Effector memory CD8-positive, alpha-beta T cell (primary cell): ENCODE measurements at regions not wholly inside any gene's neighbourhood (a gene's known extent, or its start where the extent isn't known, plus 50 kb on each side); places are given as distances from the start of the nearest gene placed in this dataset.
"Not testable (repeated sequence)": the region's sequence is repeated elsewhere in the genome, so short reads cannot be mapped to it uniquely, and the experiment has no call there.

Source experiments
- ATAC-seq: fragments of 150-1000 bp; cut with Tn5 transposase; replicated peaks from 2 replicates; pipeline ENCODE4 v1.10.0; 2021; ENCODE audit warnings: mild to moderate bottlenecking, moderate library complexity
- DNase-seq, 3 experiments: peaks; one replicate each; pipeline ENCODE4 v3.0.0; 2021
- H3K27ac Mint-ChIP-seq, 2 donors: one replicate each; pipeline ENCODE4 v1.8.0; 2022; ENCODE audit warnings: mild to moderate bottlenecking in 2 of 2, mixed read lengths in 2 of 2, moderate library complexity in 2 of 2
- H3K27me3 Mint-ChIP-seq, 2 donors: one replicate each; pipeline ENCODE4 v1.8.0; 2022; ENCODE audit warnings: mixed read lengths in 2 of 2
- H3K36me3 Mint-ChIP-seq: one replicate; pipeline ENCODE4 v1.8.0; 2022; ENCODE audit warnings: mild to moderate bottlenecking, moderate library complexity, mixed read lengths; ENCODE audit not compliant: insufficient read depth
- H3K4me1 Mint-ChIP-seq, 2 donors: one replicate each; pipeline ENCODE4 v1.8.0; 2022; ENCODE audit warnings: low read depth in 2 of 2, mixed read lengths in 2 of 2
- H3K4me3 Mint-ChIP-seq, 2 donors: one replicate each; pipeline ENCODE4 v1.8.0; 2022; ENCODE audit warnings: mild to moderate bottlenecking in 2 of 2, mixed read lengths in 2 of 2, moderate library complexity in 2 of 2
- H3K9me3 Mint-ChIP-seq, 2 donors: one replicate each; pipeline ENCODE4 v1.8.0; 2022; ENCODE audit warnings: mixed read lengths in 2 of 2

DNA sequence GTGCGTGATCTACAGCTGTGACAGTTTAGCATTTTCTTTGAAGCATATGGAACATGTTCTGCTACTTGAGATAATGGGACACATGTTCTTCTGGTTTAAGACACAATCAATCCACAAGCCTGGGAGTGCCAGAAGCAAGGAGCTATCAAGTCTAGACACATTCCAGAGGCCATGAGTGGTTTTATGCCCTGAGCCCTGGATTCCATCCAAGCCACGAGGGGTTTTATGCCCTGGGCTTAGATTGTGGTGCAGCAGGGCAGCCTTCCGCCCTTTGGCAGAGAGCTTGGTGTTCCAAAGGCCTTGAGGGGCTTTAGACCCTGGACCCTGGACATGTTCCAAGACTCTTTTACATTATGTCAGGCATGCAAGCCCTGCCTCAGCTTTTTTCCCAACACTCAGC is 1289.6 kb upstream of the SLC39A10 start:
- not testable (repeated sequence) for H3K4me3 Mint-ChIP-seq, ATAC-seq, H3K4me1 Mint-ChIP-seq, H3K27me3 Mint-ChIP-seq, H3K36me3 Mint-ChIP-seq, H3K27ac Mint-ChIP-seq, H3K9me3 Mint-ChIP-seq, DNase-seq

DNA sequence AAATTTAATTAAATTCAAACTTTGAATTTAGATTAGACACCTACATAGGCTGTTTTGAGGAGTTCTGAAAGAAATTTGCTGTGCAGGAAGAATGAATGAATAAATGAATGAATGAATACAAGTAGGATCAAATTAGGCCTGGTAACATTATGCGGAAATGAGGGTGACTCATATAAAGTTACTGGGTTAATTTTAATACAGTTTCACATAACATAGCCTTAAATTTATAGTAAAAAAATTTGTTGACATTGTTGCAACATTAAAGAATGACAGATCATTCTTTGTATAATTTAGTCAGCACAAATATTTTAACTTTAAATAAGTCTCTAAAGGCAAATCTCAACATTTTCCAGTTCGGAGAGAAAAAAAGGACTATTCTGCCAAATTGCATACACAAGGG is 1293.1 kb upstream of the SLC39A10 start:
- ATAC-seq, result no peak
- Mint-ChIP-seq H3K4me3 (no peak overlapping the region), H3K27ac (no peak overlapping the region), H3K4me1 (no peaks in the 10 kb centered on the region), H3K36me3 (no peaks in the 10 kb centered on the region), H3K9me3 (peaks cover 4 to 10% of the 10 kb centered on the region in 2 donors), H3K27me3 (no peaks in the 10 kb centered on the region)
- DNase-seq, result no peak

DNA sequence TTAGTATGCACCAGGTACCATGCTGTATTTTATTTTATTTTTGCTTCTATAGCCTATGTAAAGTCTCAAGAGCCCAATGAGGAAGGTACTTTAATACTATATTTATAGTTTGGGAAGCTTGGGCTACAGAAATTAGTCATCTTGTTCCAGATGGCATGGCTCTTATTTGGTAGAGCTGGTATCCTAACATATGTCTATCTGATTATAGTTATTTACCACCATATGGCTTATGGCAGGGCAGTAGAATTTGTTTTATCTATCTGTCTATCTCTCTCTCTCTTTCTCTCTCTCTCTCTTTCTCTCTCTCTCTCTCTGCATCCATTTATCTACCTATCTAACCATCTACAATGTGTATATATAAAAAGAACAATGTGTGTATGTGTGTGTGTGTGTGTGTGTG is 1293.7 kb upstream of the SLC39A10 start:
- Mint-ChIP-seq H3K4me3 (no peak overlapping the region), H3K27ac (no peak overlapping the region), H3K36me3 (no peaks in the 10 kb centered on the region), H3K9me3 (peaks cover 4 to 10% of the 10 kb centered on the region in 2 donors), H3K27me3 (no peaks in the 10 kb centered on the region), H3K4me1 (no peaks in the 10 kb centered on the region)
- no peak for ATAC-seq
- DNase-seq, result no peak

DNA sequence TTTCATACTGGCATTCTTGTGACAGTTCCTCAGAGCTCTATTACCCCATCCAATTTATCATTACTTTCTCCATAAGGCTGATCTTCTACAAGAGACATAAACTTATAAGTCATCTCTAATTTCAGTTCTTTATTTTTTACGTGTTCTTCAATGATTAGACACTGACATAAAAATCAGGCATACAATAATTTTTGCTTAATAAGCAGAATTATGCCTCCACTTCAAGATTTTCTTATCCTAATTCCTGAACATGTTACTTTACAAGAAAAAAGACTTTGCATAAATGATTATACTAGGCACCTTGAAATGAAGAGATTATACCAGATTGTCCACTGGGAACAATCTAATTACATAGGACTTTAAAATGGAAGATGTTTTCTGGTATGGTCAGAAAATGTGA is 1304.5 kb upstream of the SLC39A10 start:
- H3K4me1 Mint-ChIP-seq, result no peaks in the 10 kb centered on the region
- H3K27me3 Mint-ChIP-seq, result no peaks in the 10 kb centered on the region
- no peak for ATAC-seq
- no peak overlapping the region for H3K27ac Mint-ChIP-seq
- peaks cover 4 to 14% of the 10 kb centered on the region in 2 donors for H3K9me3 Mint-ChIP-seq
- no peak for DNase-seq
- no peak overlapping the region for H3K4me3 Mint-ChIP-seq
- no peaks in the 10 kb centered on the region for H3K36me3 Mint-ChIP-seq

DNA sequence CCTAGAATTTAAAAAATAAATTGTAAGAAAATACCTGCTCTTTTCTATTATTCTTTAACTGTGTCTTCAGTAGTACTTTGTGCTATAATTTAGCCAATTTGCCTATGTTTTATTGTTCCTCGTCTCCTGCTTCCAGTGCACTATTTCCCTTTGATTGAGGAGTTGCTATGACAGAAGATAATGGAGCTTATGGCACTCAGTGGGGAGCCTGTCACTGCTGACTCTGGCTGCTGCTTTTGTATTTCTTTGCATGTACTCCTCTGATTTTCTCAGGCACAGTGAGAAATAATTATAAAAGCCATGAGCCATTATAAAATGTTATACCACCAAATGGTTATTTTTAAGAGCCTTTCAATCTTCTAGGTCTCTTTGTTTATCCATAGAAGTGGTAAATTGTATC is 1310.8 kb upstream of the SLC39A10 start:
- Mint-ChIP-seq H3K36me3 (no peaks in the 10 kb centered on the region), H3K27ac (no peak overlapping the region), H3K27me3 (no peaks in the 10 kb centered on the region), H3K4me1 (no peaks in the 10 kb centered on the region), H3K9me3 (no peaks in the 10 kb centered on the region), H3K4me3 (no peak overlapping the region)
- DNase-seq (no peak), ATAC-seq (no peak)

DNA sequence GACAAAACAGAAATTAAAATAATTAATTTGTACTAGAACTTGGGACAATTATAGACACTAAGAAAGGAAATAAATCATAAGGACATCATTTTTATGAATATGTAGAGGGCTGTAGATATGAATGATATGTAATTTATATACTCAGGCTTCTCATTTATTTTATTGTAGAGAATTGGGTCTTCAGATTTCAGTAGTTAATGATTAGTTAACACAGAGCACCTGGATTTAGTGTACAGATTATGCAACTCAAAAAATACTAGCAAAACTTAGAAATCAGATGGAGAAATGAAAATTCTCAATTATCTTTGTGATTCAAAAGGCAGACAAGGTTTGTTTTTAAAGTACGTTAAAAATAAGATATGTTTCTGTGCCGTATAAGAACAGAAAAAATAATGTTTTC is 1311.7 kb upstream of the SLC39A10 start:
- ATAC-seq (no peak), DNase-seq (no peak)
- Mint-ChIP-seq H3K9me3 (no peaks in the 10 kb centered on the region), H3K4me1 (no peaks in the 10 kb centered on the region), H3K27ac (no peak overlapping the region), H3K4me3 (no peak overlapping the region), H3K27me3 (no peaks in the 10 kb centered on the region), H3K36me3 (no peaks in the 10 kb centered on the region)

DNA sequence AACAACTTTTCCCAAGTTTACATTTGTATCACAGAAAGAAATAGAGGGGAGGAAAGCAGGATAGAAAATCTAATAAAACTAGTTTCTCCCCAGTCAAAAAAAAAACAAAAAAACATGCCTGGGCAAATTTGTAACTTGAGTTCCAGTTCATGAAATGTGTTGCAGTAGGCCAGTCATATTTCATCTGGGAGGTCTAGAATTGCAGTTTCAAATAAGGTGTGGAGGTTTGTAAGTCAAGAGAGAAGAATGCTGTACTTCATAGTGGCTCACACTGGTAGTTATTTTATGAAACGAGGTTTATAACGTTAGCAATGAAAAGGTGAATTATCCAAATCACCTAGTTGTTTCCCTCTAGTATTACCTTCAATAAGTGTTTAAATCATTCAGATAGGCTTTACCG is 1313.9 kb upstream of the SLC39A10 start:
- Mint-ChIP-seq H3K4me1 (no peaks in the 10 kb centered on the region), H3K27me3 (no peaks in the 10 kb centered on the region), H3K9me3 (no peaks in the 10 kb centered on the region), H3K4me3 (no peak overlapping the region), H3K27ac (no peak overlapping the region), H3K36me3 (no peaks in the 10 kb centered on the region)
- DNase-seq (no peak), ATAC-seq (no peak)

DNA sequence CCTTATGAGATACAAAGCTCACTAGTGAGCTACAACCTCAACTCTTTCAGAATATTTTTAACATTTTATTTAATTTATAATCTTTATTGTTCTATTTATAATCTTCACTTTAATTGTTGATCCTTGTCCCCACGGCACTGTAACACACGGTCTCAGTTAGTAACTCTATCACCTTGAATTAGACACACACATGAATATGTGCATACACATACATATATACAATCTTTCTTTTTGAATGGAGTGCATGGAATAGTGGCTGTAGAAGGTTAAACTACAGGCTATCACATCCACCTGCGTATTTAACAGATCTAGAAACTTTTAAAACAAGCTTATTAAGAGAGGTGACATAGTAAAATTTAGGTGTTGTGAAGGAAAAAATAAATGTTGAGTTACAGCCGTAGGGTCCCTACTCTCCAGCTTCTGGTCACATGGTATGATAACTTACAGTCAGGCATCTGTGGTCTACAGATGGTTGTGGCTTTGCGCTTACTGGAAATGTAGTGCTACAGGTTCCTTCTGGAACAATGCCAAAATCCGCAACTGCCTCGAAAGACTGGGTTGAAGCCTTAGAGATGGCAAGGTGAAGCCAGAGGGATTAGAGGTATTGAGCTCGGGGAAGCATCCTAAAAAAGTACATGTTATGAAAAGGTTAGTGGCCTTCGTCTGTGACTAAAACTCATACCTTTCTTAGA is 1324.1 kb upstream of the SLC39A10 start:
- no peak for ATAC-seq
- no peaks in the 10 kb centered on the region for H3K4me1 Mint-ChIP-seq

DNA sequence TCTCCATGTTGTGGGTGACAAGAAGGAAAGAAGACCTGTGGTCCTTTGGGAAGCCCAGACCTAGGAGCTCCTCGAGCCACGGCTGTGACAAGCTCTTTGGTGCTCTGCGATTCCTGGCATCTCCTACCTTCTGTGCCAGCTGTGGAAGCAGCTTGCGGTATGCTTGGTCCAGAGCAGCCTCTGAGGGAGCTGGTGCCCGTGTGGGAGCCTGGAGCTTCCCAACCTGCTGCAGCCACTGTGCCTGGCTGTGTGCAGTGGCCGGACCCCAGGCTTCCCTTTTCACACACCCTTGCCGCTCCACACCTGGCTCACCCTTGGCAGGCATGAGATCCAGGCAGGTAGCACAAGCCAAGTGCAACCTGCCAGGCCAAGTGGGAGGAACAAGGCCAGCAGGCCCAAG is 1328.6 kb upstream of the SLC39A10 start:
- ATAC-seq (no peak), DNase-seq (no peak)
- Mint-ChIP-seq H3K4me3 (no peak overlapping the region), H3K4me1 (no peaks in the 10 kb centered on the region), H3K27ac (no peak overlapping the region), H3K9me3 (no peaks in the 10 kb centered on the region), H3K27me3 (no peaks in the 10 kb centered on the region), H3K36me3 (no peaks in the 10 kb centered on the region)

More for the DNA sequence above, 1324.1 kb upstream of the SLC39A10 start:
- no peak for DNase-seq
- Mint-ChIP-seq H3K27me3 (no peaks in the 10 kb centered on the region), H3K36me3 (no peaks in the 10 kb centered on the region), H3K9me3 (no peaks in the 10 kb centered on the region), H3K27ac (no peak overlapping the region), H3K4me3 (no peak overlapping the region)

DNA sequence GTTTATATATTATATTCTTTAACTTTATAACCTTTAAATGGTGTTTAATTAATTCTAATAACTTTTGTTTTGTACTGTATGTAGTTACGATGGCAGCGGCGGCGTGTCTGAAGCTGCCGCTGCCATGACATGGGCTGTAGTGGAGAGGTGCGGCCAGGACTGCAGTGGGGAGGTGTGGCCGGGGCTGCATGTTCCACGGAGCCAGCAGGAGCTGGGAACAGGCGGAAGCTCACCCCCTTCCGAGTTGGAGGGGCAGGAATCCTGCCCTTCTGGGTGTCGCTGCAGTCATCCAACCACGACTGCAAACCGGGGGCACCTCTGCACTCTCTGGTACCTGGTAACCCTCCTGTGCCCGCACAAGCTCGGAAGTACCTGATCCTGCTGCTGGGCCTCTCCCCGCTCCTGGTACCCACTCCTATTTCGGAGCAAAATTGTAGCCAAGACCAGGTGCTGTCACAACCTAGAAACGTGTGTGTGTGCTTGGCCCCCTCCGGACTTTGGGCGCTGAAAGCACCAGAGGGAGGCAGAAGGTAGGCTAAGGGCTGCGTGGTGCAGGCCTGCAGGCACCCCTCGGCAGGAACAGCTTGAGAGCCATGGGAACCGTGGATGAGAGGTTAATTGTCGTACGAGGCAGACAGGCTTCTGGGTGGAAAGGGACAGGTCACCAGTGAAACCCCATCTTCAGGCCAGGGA is 1329.7 kb upstream of the SLC39A10 start:
- Mint-ChIP-seq H3K36me3 (no peaks in the 10 kb centered on the region), H3K4me3 (no peak overlapping the region), H3K4me1 (no peaks in the 10 kb centered on the region), H3K27me3 (no peaks in the 10 kb centered on the region), H3K9me3 (no peaks in the 10 kb centered on the region), H3K27ac (no peak overlapping the region)
- ATAC-seq (no peak), DNase-seq (no peak)

DNA sequence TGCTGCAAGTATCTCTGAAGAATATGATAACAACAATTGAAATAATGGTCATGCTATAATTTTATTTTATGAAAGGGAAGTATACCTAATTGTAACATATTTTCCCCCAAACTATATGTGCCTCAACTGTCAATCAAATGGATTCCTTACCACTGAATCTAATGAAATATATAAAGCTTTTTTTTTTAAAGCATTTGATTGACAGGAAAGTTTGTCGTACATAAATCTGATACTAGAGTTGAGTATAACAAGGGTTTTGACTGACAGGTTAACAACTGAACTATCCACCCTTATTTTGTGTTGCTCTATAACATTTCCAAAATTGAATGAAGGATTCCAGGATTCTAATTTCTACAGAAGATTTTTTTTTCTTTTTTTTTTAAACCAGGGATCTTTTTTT is 1333.3 kb upstream of the SLC39A10 start:
- no peak overlapping the region for H3K27ac Mint-ChIP-seq
- H3K9me3 Mint-ChIP-seq, result peaks cover 0 to 1% of the 10 kb centered on the region in 2 donors
- no peaks in the 10 kb centered on the region for H3K4me1 Mint-ChIP-seq
- no peak for ATAC-seq
- H3K36me3 Mint-ChIP-seq, result no peaks in the 10 kb centered on the region
- H3K27me3 Mint-ChIP-seq, result no peaks in the 10 kb centered on the region
- no peak overlapping the region for H3K4me3 Mint-ChIP-seq
- no peak for DNase-seq

DNA sequence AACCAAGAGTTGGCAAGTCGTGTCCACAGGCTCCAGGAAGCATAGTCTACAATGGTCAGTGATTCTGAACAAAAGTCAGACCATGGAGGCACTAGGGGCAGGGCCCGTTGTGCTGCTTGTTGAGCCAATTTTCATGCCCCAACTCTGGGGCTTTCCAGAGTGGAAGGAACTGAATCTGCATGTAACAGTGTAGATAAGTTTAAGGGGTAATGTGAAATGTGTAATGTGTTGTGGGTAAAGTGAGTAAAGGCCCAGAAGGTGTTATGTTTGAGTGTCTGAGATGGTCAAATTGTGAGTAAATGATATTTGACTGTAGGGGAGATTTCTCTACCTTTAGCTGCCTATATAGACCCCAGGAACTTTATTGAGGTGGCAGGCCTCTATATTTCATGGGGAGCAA is 1336.5 kb upstream of the SLC39A10 start:
- no peak for ATAC-seq
- H3K4me3 Mint-ChIP-seq, result no peak overlapping the region
- H3K36me3 Mint-ChIP-seq, result no peaks in the 10 kb centered on the region
- no peak overlapping the region for H3K27ac Mint-ChIP-seq
- H3K4me1 Mint-ChIP-seq, result no peaks in the 10 kb centered on the region
- H3K27me3 Mint-ChIP-seq, result no peaks in the 10 kb centered on the region
- DNase-seq, result no peak
- peaks cover 0 to 1% of the 10 kb centered on the region in 2 donors for H3K9me3 Mint-ChIP-seq

DNA sequence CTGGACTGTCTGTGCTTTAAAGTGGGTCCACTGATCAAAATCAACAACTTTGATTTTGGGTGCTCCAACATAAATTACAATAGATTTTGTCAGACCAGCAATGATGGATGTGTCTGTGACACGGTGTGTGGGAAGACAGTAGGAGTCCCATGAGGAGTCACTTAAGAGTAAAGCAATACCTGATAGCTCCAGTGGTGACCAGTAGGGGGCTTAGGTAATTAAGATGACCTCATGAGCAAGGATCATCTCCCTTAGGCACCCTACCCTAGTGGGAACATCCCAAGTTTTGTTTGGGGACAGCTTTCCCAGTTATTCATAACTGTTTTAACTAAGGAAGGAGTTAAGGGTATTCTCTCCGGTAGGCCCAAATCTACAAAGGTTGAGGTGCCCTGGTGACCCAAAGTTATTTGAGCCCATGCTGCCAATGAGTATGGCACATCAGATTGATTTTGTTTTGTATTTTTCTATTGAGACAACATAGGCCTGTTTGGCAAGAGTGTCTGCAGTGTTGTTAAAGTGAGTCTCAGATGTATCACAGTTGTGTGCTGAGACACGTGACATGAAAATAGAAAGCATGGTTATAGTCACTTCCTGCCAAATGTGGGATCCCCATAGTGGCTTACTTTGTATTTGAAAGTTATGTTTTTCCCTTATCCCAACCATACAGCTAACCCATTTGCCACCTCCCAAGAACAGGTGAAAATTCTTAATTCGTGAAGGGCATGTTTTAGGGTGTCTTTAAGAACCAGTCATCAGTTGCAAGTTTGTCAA is 1337.6 kb upstream of the SLC39A10 start:
- H3K27me3 Mint-ChIP-seq, result no peaks in the 10 kb centered on the region
- ATAC-seq, result no peak
- no peak overlapping the region for H3K27ac Mint-ChIP-seq
- H3K4me1 Mint-ChIP-seq, result no peaks in the 10 kb centered on the region
- H3K9me3 Mint-ChIP-seq, result peaks cover 0 to 1% of the 10 kb centered on the region in 2 donors
- no peak overlapping the region for H3K4me3 Mint-ChIP-seq
- H3K36me3 Mint-ChIP-seq, result no peaks in the 10 kb centered on the region
- no peak for DNase-seq

DNA sequence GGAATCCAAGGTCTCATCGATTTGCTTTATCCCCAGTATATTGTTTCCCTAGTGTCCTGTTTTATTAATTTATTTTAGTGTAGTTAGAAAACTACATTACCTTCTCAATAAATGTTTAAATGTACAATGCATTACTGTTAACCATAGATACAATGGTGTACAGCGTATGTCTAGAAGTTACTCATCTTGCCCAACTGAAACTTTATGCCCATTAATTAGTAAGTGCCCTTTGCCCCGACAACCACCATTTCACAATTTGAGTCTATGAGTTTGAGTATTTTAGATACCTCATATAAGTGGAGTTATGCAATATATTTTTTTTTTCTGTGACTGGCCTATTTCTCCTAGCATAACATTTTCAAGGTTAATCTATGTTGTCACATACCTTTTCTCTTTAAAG is 1343.0 kb upstream of the SLC39A10 start:
- H3K27ac Mint-ChIP-seq, result no peak overlapping the region

More for the DNA sequence above, 1343.0 kb upstream of the SLC39A10 start:
- no peaks in the 10 kb centered on the region for H3K36me3 Mint-ChIP-seq
- no peaks in the 10 kb centered on the region for H3K27me3 Mint-ChIP-seq
- no peak overlapping the region for H3K4me3 Mint-ChIP-seq
- no peaks in the 10 kb centered on the region for H3K4me1 Mint-ChIP-seq
- no peaks in the 10 kb centered on the region for H3K9me3 Mint-ChIP-seq
- ATAC-seq (no peak), DNase-seq (no peak)
